ENCODE measurements at regions not wholly inside any gene's neighbourhood (a gene's known extent, or its start where the extent isn't known, plus 50 kb on each side); places are given as distances from the start of the nearest gene placed in this dataset.

DNA sequence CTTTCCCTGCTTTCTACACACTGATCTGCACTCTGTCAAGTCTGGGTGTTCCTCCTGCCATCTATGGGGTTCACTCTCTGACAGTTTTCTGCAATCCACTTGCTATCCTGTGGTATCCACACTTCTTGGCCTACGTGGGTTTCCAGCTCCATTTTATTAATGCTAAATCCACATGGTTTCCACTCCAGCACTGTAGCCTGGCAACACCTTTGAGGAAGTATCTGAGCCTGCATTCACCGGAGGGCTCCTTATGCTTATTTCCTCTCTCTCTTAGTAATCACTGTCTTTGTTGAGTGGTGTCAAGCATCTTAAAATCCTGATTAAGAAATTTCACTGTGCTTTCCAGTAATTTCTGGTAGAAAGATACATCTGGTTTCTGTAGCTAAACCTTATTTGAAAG, 703.7 kb downstream of the TMEM121 start:
- TF ChIP-seq, protein P1, sequence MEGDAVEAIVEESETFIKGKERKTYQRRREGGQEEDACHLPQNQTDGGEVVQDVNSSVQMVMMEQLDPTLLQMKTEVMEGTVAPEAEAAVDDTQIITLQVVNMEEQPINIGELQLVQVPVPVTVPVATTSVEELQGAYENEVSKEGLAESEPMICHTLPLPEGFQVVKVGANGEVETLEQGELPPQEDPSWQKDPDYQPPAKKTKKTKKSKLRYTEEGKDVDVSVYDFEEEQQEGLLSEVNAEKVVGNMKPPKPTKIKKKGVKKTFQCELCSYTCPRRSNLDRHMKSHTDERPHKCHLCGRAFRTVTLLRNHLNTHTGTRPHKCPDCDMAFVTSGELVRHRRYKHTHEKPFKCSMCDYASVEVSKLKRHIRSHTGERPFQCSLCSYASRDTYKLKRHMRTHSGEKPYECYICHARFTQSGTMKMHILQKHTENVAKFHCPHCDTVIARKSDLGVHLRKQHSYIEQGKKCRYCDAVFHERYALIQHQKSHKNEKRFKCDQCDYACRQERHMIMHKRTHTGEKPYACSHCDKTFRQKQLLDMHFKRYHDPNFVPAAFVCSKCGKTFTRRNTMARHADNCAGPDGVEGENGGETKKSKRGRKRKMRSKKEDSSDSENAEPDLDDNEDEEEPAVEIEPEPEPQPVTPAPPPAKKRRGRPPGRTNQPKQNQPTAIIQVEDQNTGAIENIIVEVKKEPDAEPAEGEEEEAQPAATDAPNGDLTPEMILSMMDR (IDR thresholded peaks at IDR 0.05) = no peak
- no peak for TF ChIP-seq POLR2AphosphoS5 (IDR thresholded peaks at IDR 0.05)
- TF ChIP-seq POLR2A (IDR thresholded peaks at IDR 0.05) = no peak

All from stomach (tissue), 4 donors.